NCI-H82 (cell line): ENCODE measurements at regions not wholly inside any gene's neighbourhood (a gene's known extent, or its start where the extent isn't known, plus 50 kb on each side); places are given as distances from the start of the nearest gene placed in this dataset.
"Not testable (repeated sequence)": the region's sequence is repeated elsewhere in the genome, so short reads cannot be mapped to it uniquely, and the experiment has no call there.

ENCODE experiments used
- DNase-seq: peaks from one replicate; lab custom pipeline; 2025; lab: John Stamatoyannopoulos, UW

DNA sequence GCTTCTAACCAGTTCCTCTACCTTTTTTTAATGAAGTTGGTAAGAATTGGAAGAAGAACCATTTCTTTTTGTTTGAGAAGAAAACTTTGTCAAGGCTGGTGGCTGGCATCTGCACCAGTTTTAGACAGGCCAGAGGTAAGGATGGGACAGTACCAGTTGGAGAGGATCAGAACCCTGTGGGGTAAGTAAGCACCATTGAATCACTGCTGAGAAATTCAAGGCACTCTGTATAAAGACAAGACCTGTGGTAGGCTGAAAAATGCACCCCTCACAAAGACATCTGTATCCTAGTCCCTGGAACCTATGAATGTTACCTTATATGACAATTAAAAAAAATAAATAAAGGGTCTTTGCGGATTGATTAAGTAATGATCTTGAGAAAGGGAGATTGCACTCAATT is 166.7 kb upstream of the NRP1 start:
- no peak for DNase-seq

DNA sequence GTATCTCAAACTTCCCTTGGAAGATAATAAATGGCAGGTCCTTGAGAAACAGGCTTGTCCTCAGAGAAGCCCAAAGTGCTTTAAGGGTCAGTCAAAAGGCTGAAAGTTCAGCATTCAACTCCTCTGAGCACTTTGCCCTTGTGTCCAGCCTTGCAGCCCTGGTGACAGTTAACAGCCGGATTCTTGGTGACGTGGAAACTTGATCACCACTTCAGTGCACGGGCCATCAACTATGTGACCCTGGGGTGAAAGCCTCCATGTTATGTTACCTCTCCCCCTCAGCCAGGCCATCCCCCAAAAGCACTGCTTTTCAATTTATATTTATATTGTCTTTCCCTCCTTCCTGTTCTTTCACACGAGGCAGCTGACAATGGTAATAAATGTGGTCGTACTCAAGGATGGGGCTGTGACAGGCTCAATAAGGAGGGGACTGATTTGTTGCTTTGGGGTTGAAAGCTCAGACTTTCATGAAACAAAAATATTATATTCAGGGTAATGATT is 164.0 kb upstream of the NRP1 start:
- no peak for DNase-seq

DNA sequence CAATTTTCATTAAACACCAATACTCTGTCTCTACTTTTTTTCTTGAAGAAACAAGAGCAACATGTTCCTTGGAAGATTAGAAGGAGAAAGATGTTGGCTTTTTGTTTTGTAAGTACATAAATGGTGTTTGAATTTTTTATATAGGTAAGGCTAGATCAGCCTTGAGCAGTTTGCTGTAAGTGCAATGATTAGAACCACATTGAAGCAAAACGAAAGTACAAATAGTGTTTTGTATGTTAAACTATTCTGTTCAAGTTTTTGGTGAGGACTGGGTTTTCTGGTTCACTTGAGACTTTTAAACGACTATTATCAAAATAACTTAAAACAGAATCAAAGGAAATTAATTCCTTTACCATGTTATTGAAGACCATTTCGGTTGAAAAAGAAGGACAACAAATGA is 162.9 kb upstream of the NRP1 start:
- DNase-seq = no peak

DNA sequence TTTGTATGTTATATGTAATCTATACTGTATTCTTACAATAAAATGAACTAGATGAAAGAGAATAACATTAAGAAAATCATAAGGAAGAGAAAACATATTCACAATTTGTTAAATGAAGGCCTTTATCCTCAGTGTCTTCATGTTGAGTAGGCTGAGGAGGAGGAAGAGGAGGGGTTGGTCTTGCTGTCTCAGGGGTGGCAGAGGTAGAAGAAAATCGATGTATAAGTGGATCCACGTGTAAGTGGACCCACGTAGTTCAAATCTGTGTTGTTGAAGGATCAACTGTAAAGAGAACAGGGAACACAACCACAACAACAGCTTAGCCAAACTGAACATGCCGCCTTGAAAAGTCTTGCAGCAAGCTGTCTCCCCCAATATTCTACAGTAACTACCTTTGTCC is 161.6 kb upstream of the NRP1 start:
- DNase-seq = no peak

DNA sequence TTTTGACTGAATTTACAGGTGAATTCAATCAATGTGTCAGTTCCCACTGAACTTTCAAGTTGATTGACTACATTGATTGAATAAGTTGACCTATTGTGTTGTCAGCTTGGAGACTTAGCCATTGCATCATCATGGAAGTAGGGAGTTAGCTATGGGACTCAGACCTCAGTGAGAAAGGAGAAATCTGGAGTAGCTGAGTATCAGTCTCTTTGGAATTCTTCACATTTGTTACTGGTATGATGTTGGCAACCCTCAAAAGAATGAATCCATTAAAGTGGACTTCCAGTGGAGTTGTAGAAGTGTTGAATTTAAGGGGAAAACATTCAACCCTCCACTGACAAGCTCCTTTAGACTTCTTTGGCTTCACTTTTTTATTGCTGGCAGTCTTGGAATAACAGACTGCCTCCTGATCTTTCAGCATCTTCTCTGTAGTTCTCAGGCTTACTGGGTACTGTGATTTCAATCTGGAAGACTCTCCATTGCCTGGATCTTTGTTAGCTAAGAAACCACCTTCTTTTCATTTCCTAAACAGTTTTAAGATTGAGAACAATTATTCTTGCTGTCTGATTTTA is 160.3 kb upstream of the NRP1 start:
- DNase-seq = no peak

DNA sequence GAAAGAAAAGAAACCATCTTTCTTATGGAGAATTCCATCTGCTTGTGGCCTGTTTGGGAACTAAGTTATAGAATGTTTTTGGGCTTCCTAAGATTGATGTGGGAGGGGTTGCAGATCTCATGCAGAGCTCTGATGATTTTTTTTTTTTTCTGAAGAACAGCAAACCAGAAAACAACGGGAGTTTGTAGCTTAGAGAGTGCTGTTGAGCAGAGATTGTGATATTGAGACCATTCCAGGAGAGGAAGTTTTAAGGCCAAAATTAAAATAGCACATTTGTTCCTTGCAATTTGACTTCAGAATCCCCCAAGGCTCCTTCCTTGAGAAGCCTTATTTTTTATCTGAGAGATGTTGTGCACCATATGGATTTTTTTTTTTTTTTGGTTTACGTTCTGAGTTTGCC is 159.5 kb upstream of the NRP1 start:
- DNase-seq = no peak

DNA sequence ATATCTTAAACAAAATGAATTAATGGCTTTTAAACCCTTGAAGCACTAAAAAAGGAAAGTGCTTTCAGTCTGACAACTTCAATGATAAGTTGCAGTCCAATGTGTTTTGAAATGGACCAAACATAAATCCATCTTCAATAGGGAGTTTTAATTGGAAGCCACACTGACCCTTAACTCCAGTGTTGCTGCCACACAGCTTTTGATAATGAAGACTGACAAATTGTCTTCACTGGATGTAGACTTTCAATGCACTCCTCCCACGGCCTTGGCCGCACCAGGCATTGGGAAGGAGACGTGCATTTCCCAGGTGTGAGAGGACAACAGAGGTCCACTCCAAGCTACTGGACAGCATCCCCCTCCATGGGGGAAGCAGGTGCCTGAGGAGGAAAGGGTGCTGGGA is 159.0 kb upstream of the NRP1 start:
- no peak for DNase-seq

DNA sequence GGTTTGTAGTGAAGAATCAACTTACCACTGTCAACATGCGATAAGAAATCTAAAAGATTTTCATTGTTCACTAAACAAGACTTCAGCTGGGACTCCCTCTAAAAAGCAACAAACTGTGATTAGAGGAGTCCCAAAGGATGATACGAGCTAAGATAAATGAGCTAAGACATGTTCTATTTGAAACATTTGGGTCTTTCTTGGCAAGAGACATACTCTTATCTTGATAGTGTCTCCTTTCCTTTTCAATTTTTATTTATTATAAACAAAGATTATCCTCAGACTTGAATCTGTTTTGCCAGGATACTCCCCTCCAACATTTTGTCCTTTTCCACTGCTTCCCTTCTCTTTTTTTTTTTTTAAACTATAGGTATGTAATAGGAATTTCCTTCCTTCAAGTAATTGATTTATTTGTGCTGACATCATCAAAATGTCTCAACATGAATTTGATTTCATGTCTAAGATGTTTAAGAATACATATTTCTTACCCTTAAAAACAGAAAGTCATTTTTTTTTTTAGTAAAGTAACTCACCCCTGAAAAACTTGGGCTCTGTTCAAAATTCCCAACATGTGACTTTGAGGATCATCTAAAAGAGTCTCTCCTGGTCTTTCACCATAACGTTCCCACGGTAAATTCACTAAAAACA is 158.4 kb upstream of the NRP1 start:
- DNase-seq = no peak

DNA sequence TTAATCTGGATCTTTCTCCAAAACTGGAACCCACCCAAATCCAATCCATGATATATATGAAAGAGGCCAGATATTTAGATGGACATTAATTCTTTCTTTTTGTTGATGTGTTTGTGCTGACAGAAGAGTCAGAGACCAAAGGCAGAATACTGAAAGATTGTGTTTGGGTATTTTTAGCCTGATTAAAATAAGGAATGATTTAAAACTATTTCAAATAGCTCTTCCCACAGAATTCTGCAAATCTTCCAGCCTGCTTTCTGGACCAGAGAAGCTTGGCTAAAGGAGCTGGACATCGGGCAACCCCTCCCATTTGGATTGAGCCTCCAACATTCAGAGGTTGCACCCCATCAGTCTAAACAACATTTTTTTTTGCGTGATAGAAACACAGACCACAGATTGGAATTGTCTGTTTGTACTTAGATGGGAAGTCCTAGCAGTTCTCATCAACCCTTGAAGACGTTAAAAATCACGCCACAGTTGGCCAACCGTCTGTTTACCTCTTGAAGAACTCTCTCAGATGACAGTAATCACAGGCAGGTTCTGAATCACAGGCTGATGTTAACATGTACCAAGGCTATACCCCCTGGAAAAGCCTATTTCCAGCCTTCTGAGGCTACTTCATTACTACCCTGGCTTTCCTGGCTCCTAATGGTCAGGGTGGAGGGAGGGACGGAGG is 155.2 kb upstream of the NRP1 start:
- DNase-seq = no peak

DNA sequence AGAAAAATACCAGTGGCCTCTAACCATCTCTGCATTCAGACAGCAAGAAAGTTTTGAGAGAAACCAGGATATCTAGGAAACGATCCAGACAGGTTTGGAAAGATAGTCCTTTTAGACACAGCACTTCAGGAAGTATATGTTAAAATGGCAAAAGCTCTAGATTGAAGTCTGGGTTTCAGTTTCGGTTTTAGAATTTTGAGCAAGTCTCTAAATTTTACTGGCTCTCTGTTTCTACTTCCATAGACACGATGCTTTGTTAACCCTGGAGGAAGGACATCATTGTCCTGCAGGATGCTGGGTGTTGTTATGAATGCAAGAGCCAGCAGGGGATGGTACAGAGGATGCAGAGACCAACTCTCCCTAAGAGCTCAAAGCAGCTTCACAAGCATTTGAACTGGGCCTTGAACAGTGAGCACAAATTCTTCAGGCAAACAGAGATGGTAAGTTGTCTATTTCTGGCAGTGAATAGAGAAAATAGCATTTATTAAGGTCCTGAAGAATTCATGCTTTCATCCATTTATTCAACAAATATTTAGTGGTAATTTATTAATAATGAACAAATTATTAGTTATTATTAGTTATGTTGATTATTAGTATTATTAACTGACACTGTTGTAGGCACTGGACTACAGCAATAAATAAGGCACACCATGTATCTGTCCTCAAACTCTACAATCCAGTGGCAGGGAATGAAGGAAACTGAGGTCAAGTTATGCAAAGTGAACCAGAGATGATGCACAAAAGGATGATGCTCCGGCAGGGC is 152.7 kb upstream of the NRP1 start:
- peak; percentile 9 for DNase-seq

DNA sequence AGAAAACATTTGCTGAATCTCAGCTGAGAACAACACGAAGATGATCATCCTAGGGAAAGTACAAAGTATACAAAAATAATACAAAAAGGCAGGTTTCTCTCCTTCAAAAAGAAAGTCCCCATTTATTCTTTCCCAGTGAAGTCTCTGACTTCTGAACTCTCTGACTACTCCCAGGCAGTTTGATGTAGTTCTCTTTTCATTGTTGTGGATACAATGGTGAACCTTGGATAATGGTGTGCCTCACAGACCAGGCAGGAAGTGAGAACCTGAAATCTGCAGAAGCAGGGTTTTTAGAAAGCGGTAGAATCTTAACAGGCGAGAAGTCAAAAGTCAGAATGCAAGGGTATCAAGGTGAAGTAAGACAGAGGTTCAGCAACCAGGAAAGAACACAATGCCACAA is 150.8 kb upstream of the NRP1 start:
- no peak for DNase-seq

DNA sequence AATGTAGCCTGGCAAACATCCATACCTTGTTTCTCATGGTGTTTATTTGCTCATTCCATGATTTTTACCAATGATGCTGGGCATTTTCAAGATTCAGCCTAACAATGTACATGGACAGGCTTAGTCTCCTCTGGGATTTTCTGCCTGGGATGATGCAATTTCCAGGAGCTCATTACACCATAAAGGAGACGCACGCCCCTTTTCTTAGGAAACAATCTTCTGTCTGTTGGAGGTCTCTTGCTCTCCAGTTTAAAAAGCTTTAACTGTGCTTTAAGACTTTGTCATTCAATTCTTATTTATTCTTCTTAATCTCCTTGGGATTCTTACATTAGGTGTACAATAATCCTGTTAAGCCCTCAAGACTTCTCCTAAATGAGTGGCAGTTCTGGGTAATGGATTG is 150.3 kb upstream of the NRP1 start:
- DNase-seq = peak; percentile 68

DNA sequence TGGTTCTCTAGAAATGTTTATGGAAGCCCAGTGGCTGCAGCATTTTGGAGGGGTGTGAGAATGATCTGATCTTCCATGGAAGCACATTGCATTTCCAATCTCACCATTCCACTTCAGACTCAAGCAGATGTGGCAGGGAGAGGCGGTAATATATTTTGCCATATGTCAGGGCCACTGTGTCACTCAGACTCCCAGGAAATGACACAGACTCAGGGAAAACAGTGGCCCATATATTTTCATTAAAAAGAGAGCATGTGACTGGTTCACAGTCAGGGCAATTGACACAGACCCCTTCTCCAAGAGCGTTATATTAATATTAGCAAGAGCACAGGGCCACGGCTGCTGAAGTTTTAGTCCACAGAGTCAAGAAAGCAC is 149.3 kb upstream of the NRP1 start:
- peak; percentile 20 for DNase-seq

DNA sequence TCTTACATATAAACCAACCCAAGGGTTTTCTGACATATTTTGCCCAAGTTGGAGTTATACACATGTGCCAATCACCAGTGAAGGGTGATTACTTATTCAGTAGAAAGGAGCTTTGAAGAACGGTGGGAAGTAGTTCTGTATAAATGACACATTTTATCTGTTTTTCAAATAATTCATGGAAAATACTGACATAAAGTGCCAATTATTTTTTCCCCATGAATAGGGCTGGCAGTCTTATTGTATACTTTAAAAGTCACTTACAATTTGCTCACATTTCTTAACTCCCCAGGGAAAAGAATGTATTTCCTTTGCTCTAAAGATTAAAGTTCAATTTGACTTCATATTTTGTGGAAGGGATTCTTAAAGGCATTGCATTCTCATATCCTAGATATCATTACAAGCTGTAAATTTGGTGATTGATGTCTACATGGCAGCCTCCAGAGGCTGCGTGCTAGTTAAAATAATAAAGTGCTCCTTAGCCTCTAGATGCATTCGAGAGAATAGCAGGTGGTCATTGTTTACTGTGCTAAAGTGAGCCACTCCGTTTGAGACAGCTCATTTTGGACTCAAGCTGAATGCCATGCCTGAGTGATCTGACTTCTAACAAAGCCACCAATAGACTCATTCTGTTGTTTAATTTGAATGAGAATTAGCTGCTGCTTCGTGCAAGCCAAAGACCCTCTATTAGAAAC is 148.8 kb upstream of the NRP1 start:
- DNase-seq = peak; percentile 35

DNA sequence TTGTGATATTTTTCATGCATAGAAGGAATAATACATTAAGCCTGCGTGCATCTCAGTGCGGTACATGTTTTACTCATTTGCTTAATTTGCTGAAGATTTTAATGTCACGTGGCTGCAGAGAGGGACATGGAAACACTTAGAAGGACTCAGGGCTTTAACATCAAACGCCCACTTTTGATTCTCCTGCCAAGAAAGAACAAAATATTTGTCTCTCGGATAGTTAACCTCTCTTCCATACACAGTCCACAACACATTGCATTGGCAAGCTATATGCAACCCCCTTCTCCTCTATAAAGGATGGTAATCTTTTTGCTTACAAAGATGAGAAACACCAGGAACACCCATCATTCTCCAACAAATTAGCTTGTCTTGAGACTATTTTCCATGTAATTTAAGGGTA is 148.0 kb upstream of the NRP1 start:
- DNase-seq = no peak

DNA sequence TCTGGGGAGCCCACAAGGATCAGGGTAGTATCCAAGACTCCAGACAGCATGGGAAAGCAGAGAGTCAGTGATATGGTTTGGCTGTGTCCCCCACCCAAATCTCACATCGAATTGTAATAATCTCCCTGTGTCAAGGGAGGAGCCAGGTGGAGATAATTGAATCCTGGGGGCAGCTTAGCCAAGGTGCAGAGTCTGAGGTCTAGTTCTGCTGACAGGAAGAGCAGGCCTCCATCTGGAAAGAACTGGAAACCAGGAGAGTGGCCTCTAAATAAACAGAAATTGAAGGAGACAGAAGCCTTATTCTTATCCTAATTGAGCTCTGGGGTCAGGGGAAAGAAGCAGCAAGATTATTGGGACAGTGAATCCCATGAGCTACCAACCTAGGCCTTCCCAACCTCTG is 146.7 kb upstream of the NRP1 start:
- no peak for DNase-seq

DNA sequence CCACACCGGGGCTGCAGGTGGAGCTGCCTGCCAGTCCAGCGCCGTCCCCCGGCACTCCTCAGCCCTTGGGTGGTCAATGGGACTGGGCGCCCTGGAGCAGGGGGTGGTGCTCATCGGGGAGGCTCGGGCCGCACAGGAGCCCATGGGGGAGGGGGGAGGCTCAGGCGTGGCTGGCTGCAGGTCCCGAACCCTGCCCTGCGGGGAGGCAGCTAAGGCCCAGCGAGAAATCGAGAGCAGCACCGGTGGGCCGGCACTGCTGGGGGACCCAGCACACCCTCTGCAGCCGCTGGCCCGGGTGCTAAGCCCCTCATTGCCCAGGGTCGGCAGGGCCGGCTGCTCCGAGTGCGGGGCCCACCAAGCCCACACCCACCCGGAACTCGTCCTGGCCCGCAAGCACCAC is 145.9 kb upstream of the NRP1 start:
- not testable (repeated sequence) for DNase-seq

DNA sequence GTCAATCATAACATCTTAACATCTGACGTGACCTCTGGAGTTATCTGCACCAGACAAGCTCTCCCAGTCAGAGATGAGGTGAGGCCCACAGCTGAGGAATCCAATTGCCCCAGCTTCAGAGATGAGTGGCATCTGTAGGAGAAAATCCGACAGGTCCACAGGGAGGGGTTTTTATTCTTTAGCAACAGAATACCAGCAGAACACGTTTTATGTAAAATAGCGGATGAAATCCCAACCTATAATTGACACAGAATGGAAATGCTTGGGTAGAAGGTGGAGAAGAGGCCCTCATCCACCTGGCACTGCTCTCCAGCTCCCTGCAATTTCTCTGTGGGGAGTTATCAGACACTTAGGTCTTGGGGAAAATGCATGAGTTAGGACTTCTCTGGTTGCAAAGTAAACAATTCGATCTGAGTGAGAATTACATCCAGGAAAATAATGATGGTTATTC is 144.2 kb upstream of the NRP1 start:
- no peak for DNase-seq

DNA sequence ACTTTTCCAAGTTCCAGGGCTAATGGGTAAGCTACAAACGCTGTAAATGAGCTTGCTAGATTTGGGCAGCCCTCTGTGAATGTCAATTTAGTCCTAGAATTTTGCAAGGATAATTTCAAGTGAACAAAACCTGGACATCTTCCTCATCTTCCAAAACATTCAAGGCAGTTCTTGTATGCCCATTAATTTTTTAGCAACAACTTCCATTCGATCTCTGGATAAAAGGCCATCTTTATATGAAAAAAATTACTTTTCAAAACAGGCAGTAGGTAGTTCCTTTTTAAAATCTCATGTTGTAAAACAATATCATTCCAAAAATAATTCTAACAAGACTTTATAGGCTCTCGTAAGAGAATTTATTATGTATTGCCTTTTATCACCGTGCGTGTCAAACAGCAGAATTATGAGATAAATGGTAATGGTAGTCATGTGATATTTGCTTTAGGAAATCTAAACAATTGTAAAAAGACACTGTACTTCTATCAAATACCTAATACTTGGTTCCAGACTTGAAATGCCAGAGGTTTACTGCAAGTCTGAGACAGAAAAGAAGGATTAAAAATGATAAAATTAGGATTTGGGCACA is 143.7 kb upstream of the NRP1 start:
- no peak for DNase-seq

DNA sequence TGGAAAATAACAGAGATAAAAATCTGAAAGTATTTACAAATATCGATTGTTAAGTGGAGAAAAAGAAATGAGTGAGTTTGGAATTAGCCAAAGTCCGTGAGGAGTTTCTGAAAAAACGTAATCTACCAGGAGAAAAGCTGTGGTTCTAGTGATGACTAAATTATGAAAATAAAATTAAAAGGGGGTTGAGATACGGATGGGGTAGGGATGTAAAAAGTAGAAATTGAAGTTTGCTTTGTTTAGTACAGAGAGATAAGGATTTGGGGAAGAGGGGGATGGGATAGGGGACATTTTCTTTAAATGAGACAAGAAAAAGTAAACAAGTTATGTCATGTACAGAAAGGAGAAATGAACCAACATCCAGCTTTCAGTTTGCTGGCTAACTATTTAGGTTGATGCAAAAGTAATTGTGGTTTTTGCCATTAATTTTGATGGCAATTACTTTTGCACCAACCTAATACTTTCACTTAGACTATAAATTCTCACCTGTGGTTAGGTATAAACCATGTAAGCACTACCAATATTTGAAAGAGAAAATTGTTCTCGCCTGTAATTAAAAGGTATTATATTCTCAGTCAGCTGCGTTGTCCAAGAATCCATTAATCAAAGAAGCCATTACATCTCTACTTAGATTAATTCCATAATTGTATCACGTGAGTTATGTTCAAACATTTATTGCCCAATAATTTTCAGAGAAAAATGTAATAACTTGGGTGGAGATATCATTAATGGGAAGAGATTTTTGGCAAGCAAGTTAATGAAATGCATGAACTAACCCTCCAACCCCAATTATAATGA is 143.0 kb upstream of the NRP1 start:
- DNase-seq = no peak

DNA sequence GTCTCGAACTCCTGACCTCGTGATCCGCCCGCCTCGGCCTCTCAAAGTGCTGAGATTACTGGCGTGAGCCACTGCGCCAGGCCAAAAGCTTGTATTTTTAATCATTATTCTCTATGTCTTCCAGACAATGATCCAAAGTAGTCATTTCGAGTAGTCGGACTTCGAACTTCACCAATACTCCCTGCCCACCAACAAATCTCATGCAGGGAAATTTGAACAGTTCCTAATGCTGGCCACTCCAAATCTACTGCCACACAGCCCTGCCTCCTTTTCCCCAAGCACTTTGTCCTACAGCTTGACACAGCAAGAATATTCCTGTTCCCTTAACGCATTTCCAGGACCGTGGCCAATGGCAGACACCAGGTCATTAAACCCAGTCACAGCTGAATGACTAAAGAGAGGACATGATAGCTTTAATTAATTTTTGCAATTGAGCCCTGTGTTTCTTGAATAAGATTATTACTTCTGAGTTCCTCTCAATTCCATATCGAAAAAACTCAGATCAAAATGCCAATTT is 142.3 kb upstream of the NRP1 start:
- DNase-seq = no peak
